Head of caudate nucleus (tissue), 42 donors: ENCODE measurements at regions not wholly inside any gene's neighbourhood (a gene's known extent, or its start where the extent isn't known, plus 50 kb on each side); places are given as distances from the start of the nearest gene placed in this dataset.

Experiments used
- DNase-seq, 42 donors: peaks; one replicate each; pipeline versions ENCODE4 v3.0.0 to v3.0.0-alpha.2; 2020 to 2021; ENCODE audit warnings: mixed read lengths in 7 of 42
- intact Hi-C: fragments of 100-400 bp; cut with DNase I; formaldehyde crosslinking; loops from one replicate; pipeline ENCODE4 v1.15.0; 2022

DNA sequence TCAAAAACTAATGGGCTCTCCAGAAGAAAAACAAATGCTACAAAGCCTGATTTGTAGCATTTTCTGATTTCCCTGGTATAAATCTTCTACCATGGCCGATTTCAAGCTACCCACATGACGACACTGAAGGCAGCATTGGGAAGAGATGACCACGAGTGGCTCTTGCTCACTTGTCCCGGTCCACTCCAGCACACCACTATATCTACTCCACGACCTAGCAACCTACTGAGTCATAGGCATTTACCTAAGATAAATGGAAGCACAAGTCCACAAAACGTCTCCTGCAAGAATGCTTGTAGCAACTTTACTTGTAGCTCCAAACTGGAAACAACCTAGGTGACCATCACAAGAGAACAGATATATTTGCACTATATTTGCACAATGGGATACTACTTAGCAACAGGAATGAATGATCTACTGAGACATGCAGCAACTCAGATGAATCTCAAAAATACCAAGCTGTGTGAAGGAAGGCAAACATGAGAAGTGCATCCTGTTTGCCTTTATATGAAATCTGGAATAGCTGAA, 60.8 kb upstream of the HES1 start:
- no peak for DNase-seq
- intact Hi-C loops: no loop called here

DNA sequence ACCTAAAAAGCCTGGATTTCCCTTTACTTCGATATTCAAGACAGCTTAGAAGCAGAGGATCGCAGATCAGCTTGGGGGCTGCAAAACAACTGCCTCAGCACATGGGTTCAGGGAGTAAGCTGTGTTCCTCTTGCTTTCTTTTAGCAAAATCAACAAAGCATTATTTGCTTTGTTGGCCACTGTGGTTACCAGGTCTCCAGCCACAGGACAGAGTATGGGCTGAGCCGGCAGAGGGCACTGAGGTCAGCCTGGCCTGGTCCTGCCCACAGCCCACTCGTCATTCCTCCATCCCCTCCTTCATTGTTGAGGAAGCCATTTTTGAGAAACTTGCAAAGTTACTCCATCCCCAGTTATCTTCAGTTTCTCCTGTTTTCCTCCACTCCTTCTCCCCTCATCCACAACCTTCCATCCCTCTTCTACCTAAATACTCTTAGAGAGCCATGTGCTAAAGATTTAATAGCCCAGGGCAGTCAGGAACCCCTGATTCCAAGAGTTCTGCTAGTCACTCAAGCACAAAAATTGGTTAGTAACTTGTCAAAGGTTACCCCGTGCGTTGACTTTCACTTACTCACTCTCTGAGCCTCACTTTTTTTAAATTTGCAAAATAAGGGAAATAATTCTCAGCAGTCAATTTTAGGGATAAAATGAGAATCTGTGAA, 60.0 kb upstream of the HES1 start:
- DNase-seq: no peak
- intact Hi-C loops: no loop called here

DNA sequence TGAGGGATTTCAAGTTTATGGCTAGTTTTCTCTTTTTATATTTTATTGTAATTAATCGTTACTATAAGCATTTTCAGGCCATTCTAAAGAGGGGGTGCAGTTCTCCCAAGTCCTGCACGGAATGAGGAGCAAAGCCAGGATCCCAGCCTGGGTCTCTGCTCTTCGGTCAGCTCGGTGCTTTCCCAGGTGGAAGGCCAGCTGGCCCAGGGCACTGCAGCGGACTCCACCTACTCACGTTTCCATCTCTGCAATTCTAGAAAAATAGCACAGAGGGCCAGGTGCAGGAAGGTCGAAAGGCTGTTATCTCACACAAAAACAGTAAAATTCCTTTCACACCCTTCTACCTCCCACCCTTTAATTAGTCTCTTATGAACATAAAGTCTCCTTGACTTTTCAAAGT, 59.5 kb upstream of the HES1 start:
- intact Hi-C loops: no loop called here
- no peak for DNase-seq

DNA sequence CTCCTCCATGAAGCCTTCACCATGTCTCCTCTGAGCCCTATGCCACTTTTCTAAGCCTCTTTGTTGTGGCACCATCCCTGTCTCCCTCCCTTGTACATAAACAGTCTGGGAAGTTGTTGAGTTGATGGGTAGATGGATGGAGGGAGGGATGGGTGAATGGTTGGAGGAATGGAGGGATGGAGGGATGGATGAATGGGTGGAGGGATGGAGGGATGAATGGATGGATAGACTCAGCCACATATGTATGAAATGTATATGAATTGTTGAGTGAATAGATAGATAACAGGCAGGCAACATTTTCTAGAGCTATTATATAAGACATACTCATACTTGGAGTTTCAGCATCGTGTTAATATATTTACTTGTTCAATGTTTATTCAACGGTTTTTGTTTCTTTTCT, 58.3 kb upstream of the HES1 start:
- intact Hi-C loops: no loop called here
- no peak for DNase-seq

DNA sequence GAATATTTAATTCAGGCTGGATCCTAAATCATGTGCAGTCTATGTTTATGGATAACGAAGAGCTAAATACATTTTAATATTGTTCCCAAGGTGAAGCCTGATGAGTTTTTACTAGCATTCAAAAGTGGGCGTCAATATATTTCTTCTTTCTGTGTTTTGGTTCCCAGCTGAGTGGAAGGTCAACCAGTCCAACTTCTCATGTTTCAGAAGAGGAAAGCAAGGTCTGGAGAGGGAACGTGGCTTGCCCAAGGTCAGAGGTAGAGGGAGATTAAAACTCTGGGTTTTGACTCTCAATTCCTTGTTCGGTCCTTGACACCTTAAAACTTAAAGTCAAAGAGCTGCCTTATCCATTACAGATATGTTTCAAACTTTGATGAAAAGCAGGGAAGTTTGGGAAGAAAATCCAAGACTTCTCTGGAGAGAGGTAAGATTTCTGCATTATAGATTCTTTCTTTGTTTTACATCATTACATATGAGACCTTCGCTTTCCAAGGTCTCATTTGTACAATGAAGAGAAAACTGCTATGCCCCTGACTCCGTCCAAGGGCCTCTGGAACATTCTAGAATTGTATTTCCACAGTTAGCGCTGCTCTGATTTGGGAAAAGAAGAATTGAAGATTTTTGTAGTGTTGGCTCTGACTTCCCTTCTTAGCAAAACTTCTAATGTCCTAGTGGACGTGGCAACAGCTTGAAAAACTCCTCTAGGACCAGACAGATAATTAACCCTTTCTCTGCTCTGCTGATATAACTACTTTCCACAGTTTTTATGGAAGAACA, 57.7 kb upstream of the HES1 start:
- no peak for DNase-seq
- intact Hi-C loops: no loop called here

DNA sequence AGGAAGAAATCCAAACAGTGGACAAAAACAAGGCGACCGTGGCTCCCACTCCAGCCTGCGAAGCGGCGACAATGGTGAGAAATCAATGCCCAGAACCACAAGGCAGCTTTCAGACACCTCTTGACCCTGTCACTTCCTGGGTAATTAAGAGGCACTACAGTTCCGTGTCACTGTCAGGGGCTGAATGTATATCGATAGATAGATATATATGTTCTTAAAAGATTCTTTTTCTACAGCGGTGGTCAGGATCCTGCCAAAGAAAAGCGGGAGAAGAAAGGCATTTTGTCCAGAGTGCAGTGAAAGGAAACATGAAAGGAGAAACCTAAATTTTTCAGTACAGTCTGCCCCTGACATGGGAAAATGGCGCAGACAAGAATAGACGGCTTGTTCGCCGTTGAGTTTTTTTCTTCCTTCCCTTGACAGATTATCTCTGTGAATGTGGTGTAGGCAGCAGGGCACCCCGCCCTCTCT, 56.2 kb upstream of the HES1 start:
- DNase-seq: no peak
- intact Hi-C loops: no loop called here

DNA sequence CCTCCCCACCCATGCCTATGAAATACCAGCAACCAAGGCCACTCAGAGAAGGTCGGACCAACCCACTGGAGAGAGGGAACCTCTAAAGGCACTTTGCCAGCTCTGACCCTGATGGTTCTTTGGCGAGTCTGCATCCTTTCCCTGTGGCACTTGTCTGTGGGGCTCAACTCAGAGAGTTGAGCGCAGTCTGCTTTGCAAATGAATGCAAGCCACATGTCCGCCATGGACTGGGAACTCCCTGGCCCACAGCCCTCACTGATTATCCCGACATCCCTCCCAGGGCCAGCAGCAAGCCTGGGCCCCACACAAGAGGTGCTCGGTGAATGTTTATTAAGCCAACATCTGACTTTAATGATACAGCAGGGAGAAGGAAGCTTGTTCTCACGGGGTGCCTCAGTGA, 55.5 kb upstream of the HES1 start:
- intact Hi-C loops: no loop called here
- DNase-seq: peak in 1 of 42 donors; percentile 34

DNA sequence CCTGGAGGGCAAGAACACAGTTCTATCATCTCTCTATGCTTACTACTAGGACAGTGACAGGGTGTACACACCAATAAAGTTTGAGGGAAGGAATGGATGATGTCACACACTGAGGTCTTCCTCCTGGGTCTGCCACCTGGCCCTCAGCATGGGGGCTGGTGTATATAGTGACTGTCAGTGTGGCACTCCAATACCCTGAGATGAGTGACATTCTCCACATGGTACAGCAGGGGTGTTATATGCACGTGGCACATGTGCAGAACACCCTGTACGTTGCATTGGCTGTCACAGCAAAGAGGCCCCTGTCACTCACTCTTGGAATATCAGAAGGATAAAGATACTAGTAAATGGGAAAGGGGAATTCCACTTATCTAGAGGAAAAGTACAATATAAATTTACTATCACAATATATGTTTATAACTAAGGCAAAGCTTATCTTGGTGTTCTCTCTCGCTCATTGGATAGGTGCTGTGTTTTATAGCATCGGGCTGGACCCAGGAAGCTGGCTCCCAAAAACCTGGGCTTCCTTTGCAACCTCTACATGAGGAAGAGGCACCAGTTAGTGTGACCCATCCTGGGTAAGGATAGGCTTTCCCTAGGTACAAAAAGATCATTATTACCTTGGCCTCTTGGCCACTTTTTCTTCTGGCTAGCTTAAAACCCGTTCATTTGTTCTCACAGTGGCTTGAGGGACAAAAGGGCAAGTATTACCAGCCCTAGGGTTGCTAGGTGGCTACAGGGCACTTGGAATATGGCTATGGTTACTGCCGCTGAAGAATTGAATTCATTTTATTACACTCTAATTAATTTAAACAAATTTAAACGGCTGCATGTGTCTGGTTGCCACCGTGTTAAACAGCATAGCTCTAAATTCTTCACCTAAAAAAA, 54.8 kb upstream of the HES1 start:
- intact Hi-C loops: no loop called here
- DNase-seq: no peak

DNA sequence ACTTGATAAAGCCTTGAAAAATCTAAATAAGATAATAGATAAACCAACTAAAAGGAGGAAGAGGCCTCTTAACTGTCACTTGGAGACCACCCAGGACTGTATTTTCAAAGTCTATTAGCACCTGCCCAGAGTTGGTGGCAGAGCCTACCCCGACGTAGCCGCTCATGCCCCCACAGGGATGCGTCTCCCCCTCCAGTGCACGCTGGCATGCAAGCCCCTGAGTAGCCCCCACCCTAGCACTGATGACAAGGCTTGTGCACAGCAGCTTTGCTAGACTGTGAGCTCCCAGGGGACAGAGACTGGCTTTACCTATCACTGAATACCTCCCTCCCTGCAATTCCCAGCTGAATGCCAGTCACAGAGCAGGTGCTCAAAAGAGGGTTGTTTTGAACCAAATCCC, 54.1 kb upstream of the HES1 start:
- DNase-seq: no peak
- intact Hi-C loops: no loop called here

DNA sequence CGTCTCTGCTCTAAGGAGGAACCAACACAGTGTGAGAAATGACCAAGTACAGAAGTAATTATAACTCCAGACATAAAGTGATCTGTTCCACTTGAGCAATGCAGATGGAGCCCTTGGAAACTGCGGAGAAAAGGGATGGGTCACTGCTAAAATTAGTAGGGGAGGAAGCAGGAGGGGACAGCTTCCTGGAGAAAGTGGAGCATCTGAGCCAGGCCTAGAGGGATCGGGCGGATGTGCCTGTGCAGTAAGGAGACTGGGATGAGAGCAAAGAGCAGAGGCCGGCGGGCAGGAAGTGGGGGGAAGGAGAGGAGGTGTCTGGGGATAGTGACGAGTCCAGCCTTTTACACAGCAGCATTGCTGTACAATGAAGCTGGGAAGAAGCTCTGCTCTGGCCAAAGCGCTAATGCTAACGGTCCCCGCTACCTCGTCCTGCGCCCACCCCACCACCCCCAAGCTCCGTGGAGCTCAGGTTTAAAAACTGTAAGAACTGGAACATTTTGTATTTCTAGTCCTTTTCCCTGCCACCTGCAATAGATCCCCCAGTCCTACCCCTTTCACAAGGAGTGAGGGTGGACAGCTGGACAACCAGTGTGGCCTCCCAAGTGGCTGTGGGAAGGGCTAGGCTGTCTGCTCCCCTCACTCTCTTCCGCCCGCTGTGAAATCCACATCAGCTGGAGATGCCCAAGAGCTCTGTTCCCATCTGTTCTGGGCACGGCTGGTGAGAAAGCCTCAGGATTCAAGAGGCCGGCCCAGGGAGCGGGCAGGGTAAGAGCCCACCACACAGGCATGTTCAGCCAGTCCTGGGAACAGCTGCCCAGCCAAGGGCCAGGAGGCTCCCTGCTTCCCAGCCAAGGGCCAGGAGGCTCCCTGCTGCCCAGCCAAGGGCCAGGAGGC, 53.0 kb upstream of the HES1 start:
- DNase-seq: no peak
- intact Hi-C loops: no loop called here

DNA sequence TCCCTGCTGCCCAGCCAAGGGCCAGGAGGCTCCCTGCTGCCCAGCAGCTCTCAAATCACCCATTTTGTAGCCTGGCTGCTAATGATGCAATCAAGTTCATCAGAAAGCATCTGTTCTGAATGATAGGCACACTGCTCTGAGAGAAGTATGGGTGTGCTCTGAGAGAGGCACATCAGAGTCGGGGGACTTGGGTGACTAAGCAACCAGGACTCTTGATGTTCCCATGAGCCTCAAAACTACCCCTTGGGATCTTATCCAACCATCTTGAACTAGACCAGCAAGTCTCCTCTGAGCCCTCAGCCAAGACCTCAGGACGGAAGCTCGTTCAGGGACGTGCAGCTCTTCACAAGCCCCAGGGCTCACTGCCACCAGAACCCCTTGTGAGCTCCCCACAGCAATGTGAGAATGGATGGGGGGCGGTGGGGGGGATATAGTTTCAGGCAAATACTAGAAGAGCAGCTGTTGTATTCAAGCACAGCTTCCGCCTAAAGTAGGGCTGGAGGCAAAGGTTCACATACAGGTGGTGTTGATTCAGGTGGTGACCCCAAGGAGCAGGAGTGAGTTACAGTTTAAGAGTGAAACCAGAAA, 52.2 kb upstream of the HES1 start:
- DNase-seq: no peak
- intact Hi-C loops: no loop called here

DNA sequence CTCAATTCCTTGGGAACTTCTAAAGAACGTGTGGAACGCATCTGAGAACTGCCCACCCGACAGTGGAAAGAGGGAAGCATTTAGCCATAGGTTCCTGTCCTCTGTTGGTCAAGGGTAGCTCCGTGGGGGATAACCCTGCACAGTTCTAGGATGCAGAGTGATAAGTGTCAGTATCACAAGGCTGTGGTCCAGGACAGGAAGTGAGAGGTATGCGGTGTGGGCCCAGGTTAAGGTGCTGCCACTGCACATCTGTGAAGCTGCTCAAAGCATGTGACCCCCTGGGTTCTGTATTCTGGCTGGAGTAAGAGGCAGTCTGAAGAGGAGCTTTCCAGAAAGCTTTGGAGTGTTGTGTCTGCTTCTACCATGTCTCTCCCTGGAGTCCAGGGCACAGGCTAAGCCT, 51.7 kb upstream of the HES1 start:
- intact Hi-C loops: no loop called here
- DNase-seq: no peak
